Vagina (tissue), 2 donors: ENCODE measurements at regions not wholly inside any gene's neighbourhood (a gene's known extent, or its start where the extent isn't known, plus 50 kb on each side); places are given as distances from the start of the nearest gene placed in this dataset.

Source experiments
- DNase-seq, 2 donors: peaks; one replicate each; pipeline ENCODE4 v3.0.0-alpha.2; 2017; ENCODE audit errors: extremely low spot score in 2 of 2
- H3K27ac ChIP-seq: fragments of 200-600 bp; sonication (generic); one replicate; pipeline ENCODE4 v1.5.1; 2019
- H3K27me3 ChIP-seq: fragments of 200-600 bp; sonication (generic); one replicate; pipeline ENCODE4 v1.5.1; 2019
- H3K36me3 ChIP-seq, 2 donors: fragments of 200-600 bp; sonication (generic); one replicate each; pipeline ENCODE4 v1.5.1; 2017 to 2019
- H3K4me1 ChIP-seq: fragments of 200-600 bp; sonication (generic); one replicate; pipeline ENCODE4 v1.5.1; 2019
- H3K4me3 ChIP-seq, 2 donors: fragments of 200-600 bp; sonication (generic); 1 replicate in 1 of 2; 2 replicates in 1 of 2; pipeline ENCODE4 v1.5.1; 2016 to 2019
- H3K9me3 ChIP-seq: fragments of 200-600 bp; sonication (generic); one replicate; pipeline ENCODE4 v1.5.1; 2019
- CTCF ChIP-seq, 3 experiments: fragments of 450-650 bp in 2 of 3; fragments of 200-600 bp in 1 of 3; sonication (generic) in 1 of 3; IDR thresholded peaks; one replicate each; pipeline ENCODE4 v1.5.1; 2017 to 2019; ENCODE audit warnings: antibody characterized with exemption in 3 of 3, mild to moderate bottlenecking in 2 of 3, moderate library complexity in 2 of 3
- POLR2A ChIP-seq, 2 donors: fragments of 450-650 bp; IDR thresholded peaks; one replicate each; pipeline ENCODE4 v1.6.1; 2017; ENCODE audit warnings: antibody characterized with exemption in 2 of 2, mild to moderate bottlenecking in 2 of 2, moderate library complexity in 2 of 2
- POLR2AphosphoS5 ChIP-seq, 2 donors: sonication (generic); formaldehyde crosslinking; IDR thresholded peaks; one replicate each; pipeline ENCODE4 v1.9.0; 2017; ENCODE audit warnings: antibody characterized with exemption in 2 of 2, mild to moderate bottlenecking in 2 of 2, low read depth in 1 of 2; ENCODE audit not compliant: insufficient read depth in 1 of 2
- intact Hi-C: fragments of 100-400 bp; cut with DNase I; formaldehyde crosslinking; loops from one replicate; pipeline ENCODE4 v1.15.1; 2023

- no peak for DNase-seq
- no peak for TF ChIP-seq POLR2AphosphoS5 (IDR thresholded peaks at IDR 0.05; ENCODE audit: insufficient read depth in 1 of 2, low read depth in 1 of 2)
- Histone ChIP-seq H3K4me3 (no peak overlapping the region), H3K27ac (no peak overlapping the region), H3K27me3 (no peaks in the 10 kb centered on the region), H3K4me1 (no peaks in the 10 kb centered on the region), H3K9me3 (no peaks in the 10 kb centered on the region), H3K36me3 (no peaks in the 10 kb centered on the region)
- intact Hi-C loops, result no loop called here
Measured at GRCh38 chr7:63023182-63023787, 975.4 kb upstream of the ZNF722 start.

GRCh38 chr7:63024446-63024845, 974.2 kb upstream of the ZNF722 start:
- TF ChIP-seq CTCF (IDR thresholded peaks at IDR 0.05) (no peak), POLR2A (IDR thresholded peaks at IDR 0.05) (no peak), POLR2AphosphoS5 (IDR thresholded peaks at IDR 0.05; ENCODE audit: insufficient read depth in 1 of 2, low read depth in 1 of 2) (no peak)
- Histone ChIP-seq H3K36me3 (no peaks in the 10 kb centered on the region), H3K4me3 (no peak overlapping the region), H3K27me3 (no peaks in the 10 kb centered on the region), H3K4me1 (no peaks in the 10 kb centered on the region), H3K27ac (no peak overlapping the region), H3K9me3 (no peaks in the 10 kb centered on the region)
- intact Hi-C loops, result no loop called here
- no peak for DNase-seq

- DNase-seq, result no peak
- no peaks in the 10 kb centered on the region for H3K36me3 ChIP-seq
- TF ChIP-seq POLR2A (IDR thresholded peaks at IDR 0.05), result no peak
- TF ChIP-seq CTCF (IDR thresholded peaks at IDR 0.05), result no peak
- no peak for TF ChIP-seq POLR2AphosphoS5 (IDR thresholded peaks at IDR 0.05; ENCODE audit: insufficient read depth in 1 of 2, low read depth in 1 of 2)
- H3K27ac ChIP-seq, result no peak overlapping the region
- no peak overlapping the region for H3K4me3 ChIP-seq
- H3K27me3 ChIP-seq, result no peaks in the 10 kb centered on the region
- no peaks in the 10 kb centered on the region for H3K9me3 ChIP-seq
- no peaks in the 10 kb centered on the region for H3K4me1 ChIP-seq
- intact Hi-C loops, result no loop called here
Measured at GRCh38 chr7:63025815-63026214, 972.8 kb upstream of the ZNF722 start.

GRCh38 chr7:63027075-63027474, 971.6 kb upstream of the ZNF722 start:
- H3K9me3 ChIP-seq, result no peaks in the 10 kb centered on the region

GRCh38 chr7:63028376-63029206, 970.1 kb upstream of the ZNF722 start:
- Histone ChIP-seq H3K4me3 (no peak overlapping the region), H3K27me3 (no peaks in the 10 kb centered on the region), H3K27ac (no peak overlapping the region), H3K9me3 (no peaks in the 10 kb centered on the region), H3K4me1 (no peaks in the 10 kb centered on the region), H3K36me3 (no peaks in the 10 kb centered on the region)
- intact Hi-C loops, result no loop called here
- TF ChIP-seq POLR2A (IDR thresholded peaks at IDR 0.05) (no peak), POLR2AphosphoS5 (IDR thresholded peaks at IDR 0.05; ENCODE audit: insufficient read depth in 1 of 2, low read depth in 1 of 2) (no peak), CTCF (IDR thresholded peaks at IDR 0.05) (no peak)
- peak; percentile 52 to 64 for DNase-seq

More at GRCh38 chr7:63027075-63027474, 971.6 kb upstream of the ZNF722 start:
- TF ChIP-seq POLR2A (IDR thresholded peaks at IDR 0.05) (no peak), POLR2AphosphoS5 (IDR thresholded peaks at IDR 0.05; ENCODE audit: insufficient read depth in 1 of 2, low read depth in 1 of 2) (no peak), CTCF (IDR thresholded peaks at IDR 0.05) (no peak)
- no peak overlapping the region for H3K4me3 ChIP-seq
- H3K4me1 ChIP-seq, result no peaks in the 10 kb centered on the region
- H3K27me3 ChIP-seq, result no peaks in the 10 kb centered on the region
- no peaks in the 10 kb centered on the region for H3K36me3 ChIP-seq
- intact Hi-C loops, result no loop called here
- no peak overlapping the region for H3K27ac ChIP-seq
- DNase-seq, result peak in 1 of 2 donors; percentile 34
